Choroid plexus epithelial cell (primary cell): ENCODE measurements at regions not wholly inside any gene's neighbourhood (a gene's known extent, or its start where the extent isn't known, plus 50 kb on each side); places are given as distances from the start of the nearest gene placed in this dataset.

Source experiments
- DNase-seq: peaks from one replicate; pipeline ENCODE4 v3.0.0-alpha.2; 2010; ENCODE audit warnings: low read depth
- H3K4me3 ChIP-seq: 2 replicates; pipeline ENCODE4 v1.5.1; 2011; ENCODE audit warnings: low read depth, mild to moderate bottlenecking, control low read depth, low read length, moderate library complexity
- TF ChIP-seq, protein P1 (sequence below): conservative IDR thresholded peaks from 2 replicates; pipeline ENCODE4 v1.5.1; 2011; ENCODE audit warnings: low read depth, mild to moderate bottlenecking, control low read depth, inconsistent platforms, low read length, moderate library complexity

DNA sequence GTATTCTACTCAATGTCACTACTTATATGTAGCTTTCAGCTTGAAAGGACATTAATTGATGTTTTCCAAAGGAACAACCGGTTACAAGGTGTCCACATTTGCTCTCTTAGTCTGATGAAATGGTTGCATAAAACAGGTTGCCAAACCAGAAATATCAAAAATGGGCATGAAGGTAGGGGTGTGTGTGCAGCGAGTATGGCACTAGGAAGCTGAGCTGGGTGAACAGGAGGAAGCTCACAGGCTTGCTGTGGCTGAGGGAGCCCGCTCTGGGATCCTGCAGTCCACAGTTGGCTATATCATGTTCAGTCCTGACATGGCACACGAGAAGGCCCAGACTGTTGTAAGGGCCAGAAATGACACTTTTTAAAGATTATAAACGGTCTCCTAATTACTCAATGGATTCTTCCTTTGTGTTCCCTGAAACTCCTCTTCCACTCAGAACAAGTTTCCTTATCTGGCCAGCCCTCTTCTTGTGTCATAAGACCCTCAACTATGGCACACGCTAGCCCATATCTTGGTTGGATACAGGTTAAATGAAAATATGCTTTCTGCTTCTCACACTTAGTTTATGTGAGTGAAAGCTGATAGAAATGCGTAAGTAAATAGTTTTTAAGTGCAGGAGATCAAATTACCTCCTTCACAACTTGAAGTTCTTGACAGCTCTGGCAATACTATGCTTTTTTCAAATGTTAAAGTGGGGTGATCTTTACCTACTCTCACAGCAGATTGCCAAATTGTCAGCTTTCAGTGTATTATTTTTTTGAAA, 201.5 kb downstream of the LMO4 start:
- TF ChIP-seq, protein P1, sequence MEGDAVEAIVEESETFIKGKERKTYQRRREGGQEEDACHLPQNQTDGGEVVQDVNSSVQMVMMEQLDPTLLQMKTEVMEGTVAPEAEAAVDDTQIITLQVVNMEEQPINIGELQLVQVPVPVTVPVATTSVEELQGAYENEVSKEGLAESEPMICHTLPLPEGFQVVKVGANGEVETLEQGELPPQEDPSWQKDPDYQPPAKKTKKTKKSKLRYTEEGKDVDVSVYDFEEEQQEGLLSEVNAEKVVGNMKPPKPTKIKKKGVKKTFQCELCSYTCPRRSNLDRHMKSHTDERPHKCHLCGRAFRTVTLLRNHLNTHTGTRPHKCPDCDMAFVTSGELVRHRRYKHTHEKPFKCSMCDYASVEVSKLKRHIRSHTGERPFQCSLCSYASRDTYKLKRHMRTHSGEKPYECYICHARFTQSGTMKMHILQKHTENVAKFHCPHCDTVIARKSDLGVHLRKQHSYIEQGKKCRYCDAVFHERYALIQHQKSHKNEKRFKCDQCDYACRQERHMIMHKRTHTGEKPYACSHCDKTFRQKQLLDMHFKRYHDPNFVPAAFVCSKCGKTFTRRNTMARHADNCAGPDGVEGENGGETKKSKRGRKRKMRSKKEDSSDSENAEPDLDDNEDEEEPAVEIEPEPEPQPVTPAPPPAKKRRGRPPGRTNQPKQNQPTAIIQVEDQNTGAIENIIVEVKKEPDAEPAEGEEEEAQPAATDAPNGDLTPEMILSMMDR, result no peak
- DNase-seq, result no peak

DNA sequence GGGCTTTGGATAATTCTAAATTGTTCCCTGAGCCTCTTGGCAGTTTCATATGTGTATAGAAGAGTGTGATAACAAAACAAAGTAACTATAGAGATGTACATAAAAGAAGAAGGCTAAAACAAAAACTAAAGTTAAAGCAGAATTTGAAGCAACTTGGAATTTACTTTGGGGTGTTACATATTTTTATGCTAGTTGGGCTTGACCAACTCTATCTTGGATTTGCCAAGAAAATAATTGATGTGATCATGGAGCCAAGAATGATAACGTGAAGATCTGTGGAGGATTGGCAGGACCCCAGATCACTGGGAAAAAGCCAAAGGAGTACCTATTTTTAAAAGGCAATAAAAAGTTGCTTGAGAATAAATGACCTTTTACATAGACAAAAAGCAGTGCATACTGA, 206.9 kb downstream of the LMO4 start:
- TF ChIP-seq, protein P1, result no peak
- H3K4me3 ChIP-seq, result no peak overlapping the region
- no peak for DNase-seq

More for the DNA sequence above, 201.5 kb downstream of the LMO4 start:
- H3K4me3 ChIP-seq, result no peak overlapping the region

DNA sequence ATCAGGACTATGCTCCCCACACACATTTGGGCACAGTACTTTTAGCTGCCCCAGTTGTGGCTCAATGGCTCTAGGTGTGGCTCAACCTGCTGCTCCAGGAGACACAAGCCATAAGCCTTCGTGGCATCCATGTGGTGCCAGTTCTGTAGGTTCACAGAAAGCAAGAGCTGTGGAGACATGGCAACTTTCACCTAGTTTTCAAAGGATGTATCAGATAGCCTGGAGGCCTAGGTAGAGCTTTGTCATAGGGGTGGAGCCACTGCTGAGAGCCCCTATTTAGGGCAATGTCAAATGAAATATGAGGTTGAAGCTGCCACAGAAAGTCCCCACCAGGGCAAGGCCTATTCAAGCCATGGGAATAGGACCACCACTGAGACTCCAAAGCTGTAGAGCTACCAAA, 210.5 kb downstream of the LMO4 start:
- DNase-seq, result no peak
- TF ChIP-seq, protein P1, result no peak
- H3K4me3 ChIP-seq, result no peak overlapping the region

DNA sequence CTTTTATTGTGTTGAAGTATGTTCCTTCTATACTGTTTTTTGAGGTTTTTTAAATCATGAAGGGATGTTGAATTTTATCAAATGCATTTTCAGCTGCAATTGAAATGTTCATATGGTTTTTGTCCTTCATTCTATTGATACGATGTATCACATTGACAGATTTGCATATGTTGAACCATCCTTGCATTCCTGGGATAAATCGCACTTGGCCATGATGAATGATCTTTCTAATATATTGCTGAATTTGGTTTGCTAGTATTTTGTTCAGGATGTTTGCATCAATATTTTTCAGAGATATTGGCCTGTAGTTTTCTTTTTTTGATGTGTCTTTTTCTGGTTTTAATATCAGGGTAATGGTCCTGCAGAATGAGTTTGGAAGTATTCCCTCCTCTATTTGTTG, 214.0 kb downstream of the LMO4 start:
- TF ChIP-seq, protein P1, result no peak
- no peak overlapping the region for H3K4me3 ChIP-seq
- DNase-seq, result no peak

DNA sequence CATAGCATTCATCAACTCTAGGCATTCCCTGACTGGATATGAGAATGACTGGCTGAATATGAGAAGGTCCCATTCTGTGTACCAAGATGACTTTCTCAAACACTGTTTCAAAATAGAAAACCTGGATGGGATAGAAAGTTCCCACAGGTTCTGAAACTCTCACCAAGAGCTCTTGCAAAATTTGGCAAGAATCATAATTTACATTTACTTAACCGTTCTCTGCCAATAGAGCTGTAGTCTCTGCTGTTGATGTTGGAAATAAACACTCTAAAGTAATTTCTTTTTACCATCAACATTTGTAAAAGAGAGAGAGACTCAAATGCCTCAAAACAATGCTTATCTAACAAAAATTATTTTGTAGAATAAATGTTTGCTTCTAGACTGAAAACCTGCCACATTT, 221.1 kb downstream of the LMO4 start:
- H3K4me3 ChIP-seq, result no peak overlapping the region
- TF ChIP-seq, protein P1, result no peak
- DNase-seq, result no peak

DNA sequence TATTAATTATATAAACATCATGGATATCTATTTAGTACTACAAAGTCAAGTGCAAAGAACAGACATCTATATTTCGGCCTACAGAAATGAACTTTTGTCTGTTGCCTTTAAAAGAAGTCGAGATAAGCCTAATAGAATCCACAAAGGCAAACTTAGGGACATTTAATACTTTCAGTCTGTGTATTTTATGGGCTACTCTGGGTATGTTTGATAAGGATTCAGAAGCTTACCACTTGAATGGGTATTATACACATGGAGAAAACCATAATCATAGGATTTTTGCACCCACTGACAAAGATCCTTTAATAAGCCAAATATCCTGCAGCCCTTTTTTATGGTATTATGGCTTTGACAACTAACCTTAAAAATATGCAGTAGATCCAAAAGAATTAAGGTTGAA, 224.8 kb downstream of the LMO4 start:
- no peak overlapping the region for H3K4me3 ChIP-seq
- TF ChIP-seq, protein P1, result no peak
- DNase-seq, result no peak

DNA sequence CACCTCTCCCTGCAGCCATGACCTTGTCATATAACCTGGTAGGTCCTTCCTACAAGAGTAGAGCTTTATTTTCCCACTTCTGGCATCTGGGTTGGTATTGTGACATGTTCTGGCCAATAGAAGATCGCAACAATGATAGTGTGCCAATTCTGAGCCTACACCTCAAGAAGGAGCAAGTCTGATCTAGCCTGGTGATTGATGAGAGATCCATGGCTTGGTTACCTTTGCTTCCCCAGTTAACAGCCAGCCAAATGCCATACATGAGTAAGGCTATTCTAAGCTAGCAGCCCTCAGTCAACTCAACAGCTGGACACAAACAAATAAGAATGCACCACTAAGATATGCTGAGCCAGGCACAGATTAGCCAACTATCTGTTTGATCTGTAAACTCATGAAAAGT, 226.7 kb downstream of the LMO4 start:
- no peak overlapping the region for H3K4me3 ChIP-seq
- TF ChIP-seq, protein P1, result no peak
- DNase-seq, result no peak
